GM12875 (cell line): ENCODE measurements at regions not wholly inside any gene's neighbourhood (a gene's known extent, or its start where the extent isn't known, plus 50 kb on each side); places are given as distances from the start of the nearest gene placed in this dataset.

ENCODE experiments used
- H3K4me3 ChIP-seq: one replicate; pipeline ENCODE4 v1.5.1; 2011; ENCODE audit warnings: low read depth, low read length, control low read depth
- CTCF ChIP-seq: IDR thresholded peaks from 2 replicates; pipeline ENCODE4 v1.5.1; 2011; ENCODE audit warnings: low read depth, mild to moderate bottlenecking, control low read depth, inconsistent platforms, low read length, moderate library complexity, borderline replicate concordance; ENCODE audit not compliant: insufficient read depth

DNA sequence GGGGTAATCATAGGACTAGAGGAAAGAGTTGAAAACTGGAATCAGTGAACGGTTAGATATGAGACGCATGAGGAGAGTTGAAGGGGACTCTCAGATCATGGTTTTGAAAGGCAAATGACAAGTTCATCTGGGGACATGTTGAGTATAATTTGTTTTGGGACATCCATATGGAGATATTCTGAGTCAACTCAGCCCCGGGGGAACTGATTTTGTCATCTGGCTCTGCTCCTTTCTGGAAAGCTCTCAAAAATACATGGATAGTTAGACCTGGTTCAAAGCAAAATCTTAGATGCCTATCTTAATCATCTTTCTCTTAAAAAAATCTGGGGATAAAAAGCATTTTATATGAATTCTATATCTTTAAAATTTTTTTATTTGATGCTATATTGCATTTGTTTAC, 161.2 kb downstream of the SNX18 start:
- H3K4me3 ChIP-seq, result no peak overlapping the region
- TF ChIP-seq CTCF, result no peak

DNA sequence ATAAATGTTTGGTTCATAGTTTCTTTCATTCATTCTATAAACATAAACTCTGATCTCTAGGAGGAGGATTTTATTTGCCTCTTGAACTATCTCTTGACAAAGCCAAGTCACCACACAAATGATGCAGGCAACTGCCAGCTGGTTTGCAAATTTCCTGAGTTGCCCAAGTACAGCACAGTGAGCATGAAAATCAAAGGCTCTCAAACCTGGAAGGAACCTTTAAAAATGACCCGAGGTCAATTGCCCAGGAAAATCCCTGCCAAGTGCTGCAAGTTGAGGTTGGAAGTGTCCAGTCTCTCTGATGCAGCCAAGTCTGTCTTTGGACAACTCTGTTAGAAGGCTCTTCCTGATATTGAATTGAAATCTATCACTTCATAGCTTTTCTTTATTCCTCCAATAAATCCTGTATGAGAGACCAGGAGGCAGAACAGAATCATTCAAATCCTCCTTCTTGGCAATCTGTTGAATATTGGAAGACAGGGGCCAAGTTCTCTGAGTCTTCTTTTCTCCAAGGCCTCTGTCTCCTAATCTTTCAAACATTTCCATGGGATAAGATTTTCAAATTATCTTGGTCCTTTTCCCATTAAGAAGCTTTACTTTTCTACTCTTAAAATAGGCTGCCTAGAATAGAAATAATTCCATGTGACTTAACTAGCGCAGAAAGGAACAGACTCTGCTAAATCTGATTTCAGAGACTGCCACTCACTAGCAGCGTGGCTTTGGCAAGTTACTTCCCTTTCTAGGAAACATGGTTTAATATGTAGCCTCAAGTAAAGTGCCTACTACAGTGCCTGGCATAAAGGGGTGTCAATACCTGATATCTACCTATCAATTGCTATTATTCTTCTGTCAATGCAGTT, 159.2 kb downstream of the SNX18 start:
- H3K4me3 ChIP-seq, result no peak overlapping the region
- no peak for TF ChIP-seq CTCF

DNA sequence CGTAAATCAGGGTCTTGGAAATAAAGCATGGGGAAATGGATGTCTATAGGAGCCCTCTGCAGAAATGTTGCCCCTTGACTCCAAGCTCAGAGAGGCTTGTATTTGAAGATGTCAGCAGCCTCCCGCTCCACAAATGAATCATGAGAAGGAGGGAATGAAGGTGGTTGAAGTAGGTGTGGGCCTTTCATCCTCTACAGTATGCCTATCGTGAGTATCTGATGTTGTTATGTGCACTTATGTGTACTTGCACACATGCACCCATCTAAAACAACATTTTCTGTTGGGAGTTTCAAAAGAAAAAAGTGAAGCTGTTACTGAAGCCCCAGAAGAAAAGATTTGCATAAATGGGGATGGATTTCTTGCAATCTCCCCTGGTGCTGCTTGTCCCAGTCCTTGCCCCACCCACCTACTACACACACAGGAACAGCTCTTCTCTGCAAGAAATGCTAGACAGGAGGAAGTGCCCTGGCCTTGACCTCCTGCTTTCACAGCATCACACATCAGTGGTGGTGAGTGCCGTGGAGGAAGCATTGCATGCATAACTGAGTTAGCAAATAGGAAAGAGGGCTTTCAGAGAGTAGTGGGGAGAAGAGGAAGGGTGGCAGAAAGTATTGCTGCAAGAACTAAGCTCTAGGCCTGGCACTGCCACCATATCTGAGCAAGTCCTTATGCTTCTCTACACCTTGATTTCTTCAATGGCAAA, 156.1 kb downstream of the SNX18 start:
- no peak overlapping the region for H3K4me3 ChIP-seq
- TF ChIP-seq CTCF, result no peak

- no peak overlapping the region for H3K4me3 ChIP-seq
- no peak for TF ChIP-seq CTCF
Observed at GRCh38 chr5:54672871-54673270, 155.3 kb downstream of the SNX18 start.

GRCh38 chr5:54671681-54672080, 154.1 kb downstream of the SNX18 start:
- no peak overlapping the region for H3K4me3 ChIP-seq
- TF ChIP-seq CTCF, result no peak

GRCh38 chr5:54671111-54671531, 153.6 kb downstream of the SNX18 start:
- H3K4me3 ChIP-seq, result no peak overlapping the region

More at GRCh38 chr5:54671111-54671531, 153.6 kb downstream of the SNX18 start:
- no peak for TF ChIP-seq CTCF
